ENCODE measurements at regions not wholly inside any gene's neighbourhood (a gene's known extent, or its start where the extent isn't known, plus 50 kb on each side); places are given as distances from the start of the nearest gene placed in this dataset.

DNA sequence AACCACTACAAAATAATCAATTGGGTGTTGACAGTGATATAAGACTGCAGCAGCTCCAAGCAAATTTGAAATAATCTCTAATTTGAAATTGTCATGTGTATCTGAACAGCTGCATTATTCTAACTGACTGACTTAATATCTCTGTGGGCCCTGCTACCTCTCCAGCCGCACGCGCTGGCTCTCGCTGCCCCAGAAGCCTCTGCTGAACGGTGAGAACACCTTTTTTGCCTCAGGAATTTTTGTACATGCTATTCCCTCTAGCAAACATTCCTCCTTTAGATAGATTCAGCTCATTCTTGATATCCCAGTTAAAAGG, 155.9 kb upstream of the MDFIC start:
- in situ Hi-C loops (cut with HindIII; ENCODE audit: low sequenced_read_pairs), result no loop called here
- no peak for DNase-seq (ENCODE audit: low read depth)

DNA sequence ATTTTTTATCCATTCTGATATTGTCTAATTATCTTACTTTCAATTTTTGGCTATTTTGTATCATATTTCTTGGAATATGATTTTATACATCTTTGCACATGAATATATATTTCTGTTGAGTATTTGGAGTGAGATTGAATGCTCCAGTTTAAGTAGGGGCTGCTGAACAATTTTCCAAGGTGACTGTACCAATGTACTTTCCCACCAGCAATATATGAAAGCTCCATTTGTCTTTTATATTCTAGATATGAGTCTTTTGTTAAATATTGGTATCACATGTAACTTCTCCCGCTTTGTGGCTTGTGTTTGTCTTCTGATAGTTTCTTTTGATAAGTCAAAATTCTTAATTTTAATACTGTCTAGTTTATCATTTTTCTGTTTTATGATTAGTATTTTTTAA, 144.6 kb upstream of the MDFIC start:
- DNase-seq (ENCODE audit: low read depth), result no peak
- no peak overlapping the region for H3K4me3 ChIP-seq (ENCODE audit: low read depth, low read length)
- TF ChIP-seq, protein P1, sequence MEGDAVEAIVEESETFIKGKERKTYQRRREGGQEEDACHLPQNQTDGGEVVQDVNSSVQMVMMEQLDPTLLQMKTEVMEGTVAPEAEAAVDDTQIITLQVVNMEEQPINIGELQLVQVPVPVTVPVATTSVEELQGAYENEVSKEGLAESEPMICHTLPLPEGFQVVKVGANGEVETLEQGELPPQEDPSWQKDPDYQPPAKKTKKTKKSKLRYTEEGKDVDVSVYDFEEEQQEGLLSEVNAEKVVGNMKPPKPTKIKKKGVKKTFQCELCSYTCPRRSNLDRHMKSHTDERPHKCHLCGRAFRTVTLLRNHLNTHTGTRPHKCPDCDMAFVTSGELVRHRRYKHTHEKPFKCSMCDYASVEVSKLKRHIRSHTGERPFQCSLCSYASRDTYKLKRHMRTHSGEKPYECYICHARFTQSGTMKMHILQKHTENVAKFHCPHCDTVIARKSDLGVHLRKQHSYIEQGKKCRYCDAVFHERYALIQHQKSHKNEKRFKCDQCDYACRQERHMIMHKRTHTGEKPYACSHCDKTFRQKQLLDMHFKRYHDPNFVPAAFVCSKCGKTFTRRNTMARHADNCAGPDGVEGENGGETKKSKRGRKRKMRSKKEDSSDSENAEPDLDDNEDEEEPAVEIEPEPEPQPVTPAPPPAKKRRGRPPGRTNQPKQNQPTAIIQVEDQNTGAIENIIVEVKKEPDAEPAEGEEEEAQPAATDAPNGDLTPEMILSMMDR (IDR thresholded peaks at IDR 0.05; ENCODE audit: low read depth, low read length, missing control alignments), result no peak
- in situ Hi-C loops (cut with HindIII; ENCODE audit: low sequenced_read_pairs), result no loop called here

More for the DNA sequence above, 155.9 kb upstream of the MDFIC start:
- no peak overlapping the region for H3K4me3 ChIP-seq (ENCODE audit: low read depth, low read length)
- TF ChIP-seq, protein P1 (IDR thresholded peaks at IDR 0.05; ENCODE audit: low read depth, low read length, missing control alignments), result no peak

DNA sequence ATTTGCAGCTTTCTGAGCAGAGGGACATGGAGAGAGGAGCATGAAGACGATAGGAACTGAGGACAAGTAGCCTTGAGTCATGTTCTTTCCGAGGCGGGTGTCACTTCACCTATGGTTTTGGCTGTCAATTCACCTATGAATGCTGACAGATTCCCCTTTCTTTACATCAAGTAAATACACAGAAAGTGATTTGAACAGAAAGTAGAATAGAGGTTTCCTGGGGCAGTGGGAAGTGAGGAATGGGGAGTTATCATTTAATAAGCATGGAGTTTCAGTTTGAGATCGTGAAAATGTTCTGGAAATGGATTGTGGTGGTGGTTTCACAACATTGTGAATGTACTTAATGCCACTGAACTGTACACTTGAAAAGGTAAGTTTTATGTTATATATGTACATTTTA, 138.4 kb upstream of the MDFIC start:
- in situ Hi-C loops (cut with HindIII; ENCODE audit: low sequenced_read_pairs), result no loop called here
- no peak overlapping the region for H3K4me3 ChIP-seq (ENCODE audit: low read depth, low read length)
- DNase-seq (ENCODE audit: low read depth), result no peak
- TF ChIP-seq, protein P1 (IDR thresholded peaks at IDR 0.05; ENCODE audit: low read depth, low read length, missing control alignments), result no peak

DNA sequence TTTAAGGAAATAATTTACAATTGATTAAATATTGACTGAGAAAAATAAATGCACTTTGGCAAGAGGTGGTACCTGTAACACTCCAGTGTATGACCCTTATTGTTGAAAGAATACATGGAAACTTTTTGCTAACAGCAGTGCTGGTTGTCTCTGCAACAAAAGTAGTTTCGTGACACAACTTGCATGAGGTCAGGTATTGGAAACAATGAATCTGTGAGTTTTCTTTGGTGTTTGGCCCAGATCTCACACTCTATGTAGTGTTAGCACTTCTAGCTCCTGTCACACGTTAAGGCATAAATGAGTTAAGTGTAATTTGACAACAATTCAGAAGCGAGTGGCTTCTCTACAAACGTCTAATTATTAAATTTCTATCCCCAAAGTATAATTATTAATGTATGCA, 137.7 kb upstream of the MDFIC start:
- TF ChIP-seq, protein P1 (IDR thresholded peaks at IDR 0.05; ENCODE audit: low read depth, low read length, missing control alignments), result no peak
- DNase-seq (ENCODE audit: low read depth), result no peak
- no peak overlapping the region for H3K4me3 ChIP-seq (ENCODE audit: low read depth, low read length)
- in situ Hi-C loops (cut with HindIII; ENCODE audit: low sequenced_read_pairs), result no loop called here

DNA sequence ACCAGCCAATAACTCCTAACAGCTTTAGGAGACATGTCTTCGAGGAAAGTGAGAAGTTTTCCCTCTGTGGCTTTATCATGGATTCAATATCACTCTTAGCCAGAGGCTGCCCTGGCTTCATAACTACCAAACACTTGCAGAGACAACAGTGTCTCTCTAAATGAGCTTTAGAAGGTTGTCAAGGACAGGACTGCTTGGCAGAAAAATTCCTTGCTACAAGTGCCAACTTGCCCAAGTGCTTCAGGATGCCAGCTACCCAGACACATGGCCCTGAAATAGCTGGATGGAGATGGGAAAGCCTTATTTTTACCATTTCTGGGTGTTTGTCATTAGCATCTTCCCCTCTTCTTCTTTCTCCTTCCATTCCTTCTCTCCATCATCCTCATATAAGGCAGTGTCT, 137.1 kb upstream of the MDFIC start:
- in situ Hi-C loops (cut with HindIII; ENCODE audit: low sequenced_read_pairs), result no loop called here
- TF ChIP-seq, protein P1 (IDR thresholded peaks at IDR 0.05; ENCODE audit: low read depth, low read length, missing control alignments), result no peak
- H3K4me3 ChIP-seq (ENCODE audit: low read depth, low read length), result no peak overlapping the region
- no peak for DNase-seq (ENCODE audit: low read depth)

DNA sequence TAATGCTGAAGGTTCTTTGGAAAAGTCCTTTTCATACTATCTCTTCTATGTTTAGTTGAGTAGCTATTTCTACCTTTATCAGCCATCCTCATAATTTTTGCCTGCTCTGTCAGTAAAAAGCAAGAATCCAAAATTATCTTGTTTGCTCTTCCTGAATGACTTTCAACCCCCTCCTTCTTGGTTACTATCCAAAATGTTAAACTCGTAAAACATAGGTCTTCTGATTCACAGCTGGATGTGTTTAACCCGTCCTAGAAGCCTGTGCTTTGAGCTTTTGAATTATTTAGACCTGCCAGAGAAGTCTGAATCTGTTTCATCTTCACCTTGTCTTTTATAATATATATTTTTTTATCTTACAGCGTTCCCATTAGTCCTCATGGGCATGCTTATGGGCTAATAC, 136.4 kb upstream of the MDFIC start:
- DNase-seq (ENCODE audit: low read depth), result no peak
- H3K4me3 ChIP-seq (ENCODE audit: low read depth, low read length), result no peak overlapping the region
- in situ Hi-C loops (cut with HindIII; ENCODE audit: low sequenced_read_pairs), result no loop called here
- TF ChIP-seq, protein P1 (IDR thresholded peaks at IDR 0.05; ENCODE audit: low read depth, low read length, missing control alignments), result no peak

- in situ Hi-C loops (cut with HindIII; ENCODE audit: low sequenced_read_pairs), result no loop called here
- DNase-seq (ENCODE audit: low read depth), result no peak
These were observed 135.4 kb upstream of the MDFIC start for GRCh38 chr7:114786455-114786854.

More at GRCh38 chr7:114786455-114786854, 135.4 kb upstream of the MDFIC start:
- H3K4me3 ChIP-seq (ENCODE audit: low read depth, low read length), result no peak overlapping the region
- TF ChIP-seq, protein P1 (IDR thresholded peaks at IDR 0.05; ENCODE audit: low read depth, low read length, missing control alignments), result no peak

Data from astrocyte of the cerebellum (primary cell).